ENCODE measurements at regions not wholly inside any gene's neighbourhood (a gene's known extent, or its start where the extent isn't known, plus 50 kb on each side); places are given as distances from the start of the nearest gene placed in this dataset.
A peak's percentile ranks its signal among the peaks of the same experiment; 100 is the strongest.

- H3K4me3 ChIP-seq (ENCODE audit: low read depth, low read length), result no peak overlapping the region
- TF ChIP-seq CTCF (IDR thresholded peaks at IDR 0.05; ENCODE audit: insufficient read depth, low read length), result peak; percentile 1
- no peak for DNase-seq (ENCODE audit: low read depth)
These were observed 257.8 kb downstream of the CDC5L start for GRCh38 chr6:44645276-44645675.

GRCh38 chr6:44646355-44646754 lies 258.8 kb downstream of the CDC5L start:
- no peak overlapping the region for H3K4me3 ChIP-seq (ENCODE audit: low read depth, low read length)
- peak; percentile 73 for DNase-seq (ENCODE audit: low read depth)
- TF ChIP-seq CTCF (IDR thresholded peaks at IDR 0.05; ENCODE audit: insufficient read depth, low read length), result no peak

DNA sequence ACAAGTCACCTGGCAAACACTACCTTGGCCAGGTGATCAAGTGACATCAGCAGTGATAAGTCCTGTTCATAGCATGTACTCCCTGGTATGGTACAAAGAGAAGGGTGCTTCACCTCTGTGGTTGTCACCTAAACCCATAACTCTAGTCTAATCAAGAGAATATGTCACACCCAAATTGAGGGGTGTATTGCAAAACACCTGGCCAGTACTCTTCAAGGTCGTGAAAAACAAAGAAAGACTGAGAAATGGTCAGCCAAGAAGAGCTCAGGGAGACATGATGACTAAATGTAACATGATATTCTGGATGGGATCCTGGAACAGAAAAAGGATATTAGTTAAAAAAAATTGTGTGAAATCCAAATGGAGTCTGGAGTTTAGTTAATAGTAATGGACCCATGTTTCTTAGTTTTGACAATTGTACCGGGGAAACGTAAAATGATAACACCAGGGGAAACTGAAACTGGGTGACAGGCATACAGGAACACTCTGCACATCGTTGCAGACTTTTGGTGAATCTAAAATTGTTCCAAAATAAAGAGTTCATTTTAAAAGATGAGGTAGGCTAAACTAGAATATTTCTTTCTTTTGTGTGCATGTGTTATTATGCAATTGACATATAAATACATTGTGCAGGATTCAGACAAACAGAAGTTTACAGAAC lies 262.0 kb downstream of the CDC5L start:
- peak overlapping the region; percentile 13 for H3K4me3 ChIP-seq (ENCODE audit: low read depth, low read length)
- peak; percentile 86 for DNase-seq (ENCODE audit: low read depth)
- no peak for TF ChIP-seq CTCF (IDR thresholded peaks at IDR 0.05; ENCODE audit: insufficient read depth, low read length)

- no peak for TF ChIP-seq CTCF (IDR thresholded peaks at IDR 0.05; ENCODE audit: insufficient read depth, low read length)
- no peak for DNase-seq (ENCODE audit: low read depth)
These were observed 263.0 kb downstream of the CDC5L start for GRCh38 chr6:44650495-44650894.

GRCh38 chr6:44650947-44651346 lies 263.4 kb downstream of the CDC5L start:
- TF ChIP-seq CTCF (IDR thresholded peaks at IDR 0.05; ENCODE audit: insufficient read depth, low read length), result no peak
- no peak for DNase-seq (ENCODE audit: low read depth)
- no peak overlapping the region for H3K4me3 ChIP-seq (ENCODE audit: low read depth, low read length)

More at GRCh38 chr6:44650495-44650894, 263.0 kb downstream of the CDC5L start:
- H3K4me3 ChIP-seq (ENCODE audit: low read depth, low read length), result no peak overlapping the region

GRCh38 chr6:44651604-44652003 lies 264.1 kb downstream of the CDC5L start:
- no peak for TF ChIP-seq CTCF (IDR thresholded peaks at IDR 0.05; ENCODE audit: insufficient read depth, low read length)

GRCh38 chr6:44652547-44652946 lies 265.0 kb downstream of the CDC5L start:
- H3K4me3 ChIP-seq (ENCODE audit: low read depth, low read length), result no peak overlapping the region
- DNase-seq (ENCODE audit: low read depth), result peak; percentile 41
- TF ChIP-seq CTCF (IDR thresholded peaks at IDR 0.05; ENCODE audit: insufficient read depth, low read length), result no peak

More at GRCh38 chr6:44651604-44652003, 264.1 kb downstream of the CDC5L start:
- no peak overlapping the region for H3K4me3 ChIP-seq (ENCODE audit: low read depth, low read length)
- DNase-seq (ENCODE audit: low read depth), result no peak
